Pancreas (tissue), 10 donors: ENCODE measurements at regions not wholly inside any gene's neighbourhood (a gene's known extent, or its start where the extent isn't known, plus 50 kb on each side); places are given as distances from the start of the nearest gene placed in this dataset.

Source experiments
- ATAC-seq, 4 donors: fragments of 200-7000 bp; cut with Tn5 transposase; one replicate each; pipeline versions ENCODE4 v1.8.0 to v1.9.1; 2020; ENCODE audit warnings: mild to moderate bottlenecking in 4 of 4, moderate library complexity in 4 of 4
- DNase-seq, 6 donors: peaks; one replicate each; pipeline ENCODE4 v3.0.0-alpha.2; 2020
- FAIRE-seq: peaks from 2 replicates; lab custom pipeline; 2012; peaks lifted over from hg19 to GRCh38; lab: Jason Lieb, UNC
- H3K27ac ChIP-seq, 4 donors: fragments of 200-600 bp; sonication (generic); 1 replicate in 3 of 4; 2 replicates in 1 of 4; pipeline versions ENCODE4 v1.5.0 to v1.8.0; 2020
- H3K27me3 ChIP-seq, 4 donors: fragments of 200-600 bp; one replicate each; pipeline ENCODE4 v1.8.0; 2021
- H3K36me3 ChIP-seq, 3 donors: fragments of 200-600 bp; sonication (generic) in 1 of 3; one replicate each; pipeline versions ENCODE4 v1.5.0 to v1.8.0; 2020 to 2021
- H3K4me1 ChIP-seq, 3 donors: fragments of 200-600 bp; one replicate each; pipeline ENCODE4 v1.8.0; 2021
- H3K4me3 ChIP-seq, 4 donors: fragments of 200-600 bp; sonication (generic) in 2 of 4; one replicate each; pipeline versions ENCODE4 v1.5.0 to v1.8.0; 2020 to 2021
- H3K9me3 ChIP-seq, 4 donors: fragments of 200-600 bp; one replicate each; pipeline ENCODE4 v1.8.0; 2021
- WGBS, 2 donors: extraction: QIAGEN DNeasy Blood & Tissue Kit; methylation state at CpG; one replicate each; pipeline ENCODE4 v1.1.7; 2013; 5-methylcytosine and 5-hydroxymethylcytosine counted together
- intact Hi-C, 3 donors: fragments of 100-400 bp; cut with DNase I; formaldehyde crosslinking; loops; one replicate each; pipeline versions ENCODE4 v1.11.1 to v1.14.2; 2022
- TF ChIP-seq, protein P1 (sequence below), 4 donors: fragments of 200-600 bp; sonication (generic) in 3 of 4; IDR thresholded peaks; one replicate each; pipeline versions ENCODE4 v1.5.0 to v1.8.0; 2021; ENCODE audit warnings: antibody characterized with exemption in 4 of 4
- donor health status: healthy with polysubstance abuse.
- donor health status: DM: no; HTN: no; CAD: no; lungs with moderate emphysema.
- donor health status: DM: no; HTN: no; CAD: no.
- donor health status: control.
- donor health status: control.
- donor health status: Bipolar disorder and iron deficiency.
- donor health status: DM: yes; HTN: yes; CAD: no.
- donor health status: DM: no; HTN: no; CAD: no.
- donor health status: DM: no; HTN: no; CAD: no.
- donor health status: DM: yes; HTN: yes; CAD: no.

DNA sequence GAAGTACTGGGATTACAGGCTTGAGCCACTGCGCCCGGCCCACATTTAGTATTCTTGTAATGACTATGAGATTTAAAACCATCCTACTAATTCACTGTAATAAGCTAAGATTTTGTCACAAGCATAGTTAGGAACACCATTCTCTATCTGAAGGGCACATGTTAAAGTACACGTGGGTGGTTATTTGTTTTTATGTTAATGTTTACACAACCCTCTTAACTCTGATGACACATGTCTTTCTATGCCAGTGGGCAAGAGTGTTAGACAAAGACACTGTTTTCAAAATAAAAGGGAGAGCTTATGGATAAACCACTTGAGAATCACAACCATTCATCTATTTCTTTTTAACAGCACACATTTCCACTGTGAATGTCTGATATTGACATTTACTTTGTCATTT is 537.6 kb upstream of the IL12A start:
- no peak overlapping the region for H3K4me3 ChIP-seq
- no peaks in the 10 kb centered on the region for H3K27me3 ChIP-seq
- intact Hi-C loops: no loop called here
- no peak overlapping the region for H3K27ac ChIP-seq
- no peaks in the 10 kb centered on the region for H3K9me3 ChIP-seq
- no peaks in the 10 kb centered on the region for H3K4me1 ChIP-seq
- DNase-seq (no peak), ATAC-seq (no peak), FAIRE-seq (no peak)
- no peaks in the 10 kb centered on the region for H3K36me3 ChIP-seq
- TF ChIP-seq, protein P1, sequence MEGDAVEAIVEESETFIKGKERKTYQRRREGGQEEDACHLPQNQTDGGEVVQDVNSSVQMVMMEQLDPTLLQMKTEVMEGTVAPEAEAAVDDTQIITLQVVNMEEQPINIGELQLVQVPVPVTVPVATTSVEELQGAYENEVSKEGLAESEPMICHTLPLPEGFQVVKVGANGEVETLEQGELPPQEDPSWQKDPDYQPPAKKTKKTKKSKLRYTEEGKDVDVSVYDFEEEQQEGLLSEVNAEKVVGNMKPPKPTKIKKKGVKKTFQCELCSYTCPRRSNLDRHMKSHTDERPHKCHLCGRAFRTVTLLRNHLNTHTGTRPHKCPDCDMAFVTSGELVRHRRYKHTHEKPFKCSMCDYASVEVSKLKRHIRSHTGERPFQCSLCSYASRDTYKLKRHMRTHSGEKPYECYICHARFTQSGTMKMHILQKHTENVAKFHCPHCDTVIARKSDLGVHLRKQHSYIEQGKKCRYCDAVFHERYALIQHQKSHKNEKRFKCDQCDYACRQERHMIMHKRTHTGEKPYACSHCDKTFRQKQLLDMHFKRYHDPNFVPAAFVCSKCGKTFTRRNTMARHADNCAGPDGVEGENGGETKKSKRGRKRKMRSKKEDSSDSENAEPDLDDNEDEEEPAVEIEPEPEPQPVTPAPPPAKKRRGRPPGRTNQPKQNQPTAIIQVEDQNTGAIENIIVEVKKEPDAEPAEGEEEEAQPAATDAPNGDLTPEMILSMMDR (IDR thresholded peaks at IDR 0.05): no peak
- WGBS, 2 donors: 55 to 61% methylated on average over 3 of the region's 3 CpGs

DNA sequence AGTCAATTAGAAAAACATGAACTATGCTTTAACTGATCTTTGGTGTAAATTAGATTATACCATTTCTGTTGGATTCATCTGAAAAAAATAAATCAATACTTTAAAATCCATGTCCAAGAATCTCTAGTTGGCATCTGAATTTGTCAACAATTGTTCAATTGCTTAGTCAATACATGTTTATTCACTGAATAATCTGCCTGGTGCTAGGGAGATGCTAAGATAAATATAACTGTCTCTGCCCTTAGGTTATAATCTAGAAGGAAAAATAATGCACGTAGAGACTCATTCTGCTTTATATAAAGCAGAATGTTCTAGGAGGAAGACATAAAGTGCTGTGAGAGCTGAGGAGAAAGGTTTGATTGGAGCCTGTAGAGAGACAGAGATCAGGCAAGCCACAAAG is 537.2 kb upstream of the IL12A start:
- no peaks in the 10 kb centered on the region for H3K4me1 ChIP-seq
- H3K36me3 ChIP-seq: no peaks in the 10 kb centered on the region
- DNase-seq (no peak), FAIRE-seq (no peak), ATAC-seq (no peak)
- H3K27ac ChIP-seq: no peak overlapping the region
- TF ChIP-seq, protein P1 (IDR thresholded peaks at IDR 0.05): no peak
- 30 to 34% methylated on average over 1 of the region's 1 CpG for whole genome bisulfite sequencing, 2 donors
- no peak overlapping the region for H3K4me3 ChIP-seq
- H3K27me3 ChIP-seq: no peaks in the 10 kb centered on the region
- intact Hi-C loops: no loop called here
- no peaks in the 10 kb centered on the region for H3K9me3 ChIP-seq

DNA sequence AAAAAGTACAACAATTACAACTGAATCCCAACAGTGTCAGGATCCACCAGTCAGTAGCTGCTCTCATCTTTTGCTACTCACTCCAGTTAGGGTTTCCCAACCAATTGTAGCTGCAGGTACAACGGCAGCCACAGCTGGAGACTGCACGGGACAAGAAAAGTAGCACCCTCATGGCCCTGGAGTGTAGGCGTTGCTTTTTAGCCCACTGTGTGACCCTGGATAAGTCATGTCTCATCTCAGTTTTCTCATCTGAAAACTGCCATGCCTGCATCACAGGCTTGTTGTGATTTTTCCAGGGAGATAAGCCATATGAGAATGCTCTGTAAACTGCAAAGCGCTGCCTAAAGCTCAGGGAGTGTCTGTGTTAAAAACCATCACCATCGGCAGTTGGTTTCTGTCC is 535.6 kb upstream of the IL12A start:
- no peaks in the 10 kb centered on the region for H3K27me3 ChIP-seq
- H3K9me3 ChIP-seq: no peaks in the 10 kb centered on the region
- H3K27ac ChIP-seq: no peak overlapping the region
- FAIRE-seq (no peak), DNase-seq (no peak), ATAC-seq (no peak)
- H3K4me1 ChIP-seq: no peaks in the 10 kb centered on the region
- WGBS, 2 donors: 69 to 89% methylated on average over 5 of the region's 5 CpGs
- TF ChIP-seq, protein P1 (IDR thresholded peaks at IDR 0.05): no peak
- H3K4me3 ChIP-seq: no peak overlapping the region
- intact Hi-C loops: no loop called here
- H3K36me3 ChIP-seq: no peaks in the 10 kb centered on the region

DNA sequence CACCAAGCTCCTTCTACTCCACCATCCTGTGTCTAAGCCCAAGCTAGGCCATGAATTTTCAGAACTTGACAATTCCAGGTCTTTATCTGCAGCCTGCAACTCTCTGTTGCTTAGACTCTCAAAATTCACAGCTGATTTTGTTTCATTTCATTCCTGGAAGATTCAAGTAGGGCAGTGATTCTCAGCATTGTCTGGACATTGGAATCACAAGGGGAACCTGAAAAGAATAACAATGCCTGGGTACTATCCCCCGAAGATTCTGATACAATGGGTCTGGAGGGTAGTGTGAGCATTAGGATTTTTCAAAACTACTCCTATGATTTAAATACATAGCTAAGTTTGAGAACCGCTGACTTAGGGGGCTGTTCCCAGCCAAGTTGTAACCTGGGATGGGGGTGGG is 534.7 kb upstream of the IL12A start:
- FAIRE-seq (no peak), DNase-seq (no peak), ATAC-seq (no peak)
- Histone ChIP-seq H3K4me1 (no peaks in the 10 kb centered on the region), H3K36me3 (no peaks in the 10 kb centered on the region), H3K4me3 (no peak overlapping the region), H3K9me3 (no peaks in the 10 kb centered on the region), H3K27me3 (no peaks in the 10 kb centered on the region), H3K27ac (no peak overlapping the region)
- 59 to 71% methylated on average over 2 of the region's 2 CpGs for WGBS, 2 donors
- intact Hi-C loops: no loop called here
- TF ChIP-seq, protein P1 (IDR thresholded peaks at IDR 0.05): no peak

DNA sequence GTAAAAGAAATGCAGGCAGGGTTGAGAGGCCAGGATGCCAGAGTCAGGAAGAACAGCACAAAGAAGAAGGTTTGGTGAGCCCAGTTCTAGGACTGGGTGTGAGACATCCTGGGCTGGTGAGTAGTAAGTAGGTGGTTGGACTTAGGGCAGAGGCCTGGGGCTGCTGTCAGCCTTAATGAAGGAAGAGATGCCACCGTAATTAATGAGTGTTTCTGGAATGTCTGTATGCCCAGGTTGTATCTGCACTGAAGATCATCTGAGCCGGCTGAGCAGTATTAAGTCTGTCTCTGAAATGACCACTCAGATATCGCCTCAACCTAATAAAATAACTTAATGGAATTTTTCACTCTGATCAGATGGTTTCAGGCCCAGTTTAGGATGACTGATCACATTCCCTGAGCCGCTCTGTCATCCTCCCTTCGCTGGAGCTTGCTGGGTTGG is 532.9 kb upstream of the IL12A start:
- ATAC-seq (no peak), FAIRE-seq (no peak), DNase-seq (no peak)
- TF ChIP-seq, protein P1 (IDR thresholded peaks at IDR 0.05): no peak
- intact Hi-C loops: no loop called here
- Histone ChIP-seq H3K36me3 (no peaks in the 10 kb centered on the region), H3K9me3 (no peaks in the 10 kb centered on the region), H3K4me3 (no peak overlapping the region), H3K4me1 (no peaks in the 10 kb centered on the region), H3K27ac (no peak overlapping the region), H3K27me3 (no peaks in the 10 kb centered on the region)
- WGBS, 2 donors: 74 to 88% methylated on average over 5 of the region's 5 CpGs
